H1 (cell line): ENCODE measurements at regions not wholly inside any gene's neighbourhood (a gene's known extent, or its start where the extent isn't known, plus 50 kb on each side); places are given as distances from the start of the nearest gene placed in this dataset.

Source experiments
- BRCA1 ChIP-seq: IDR thresholded peaks from 2 replicates; pipeline ENCODE4 v1.6.1; 2012; ENCODE audit warnings: low read depth, low read length, improper control_type of control experiment
- MAX ChIP-seq: IDR thresholded peaks from 2 replicates; pipeline ENCODE4 v1.6.1; 2012; ENCODE audit warnings: inconsistent platforms

GRCh38 chr20:19872001-19872400 lies 113.9 kb downstream of the RIN2 start (continued):
- TF ChIP-seq MAX: no peak
- TF ChIP-seq BRCA1: no peak
- TF ChIP-seq, all 59 proteins: peak for 0
